HG03045 (cell line): ENCODE measurements at regions not wholly inside any gene's neighbourhood (a gene's known extent, or its start where the extent isn't known, plus 50 kb on each side); places are given as distances from the start of the nearest gene placed in this dataset.
"Not testable (repeated sequence)": the region's sequence is repeated elsewhere in the genome, so short reads cannot be mapped to it uniquely, and the experiment has no call there.

ENCODE experiments used
- ATAC-seq: cut with Tn5 transposase; IDR thresholded peaks from one replicate; pipeline ENCODE4 v1.9.1; 2021; ENCODE audit warnings: mild to moderate bottlenecking, moderate library complexity; ENCODE audit not compliant: unreplicated experiment

DNA sequence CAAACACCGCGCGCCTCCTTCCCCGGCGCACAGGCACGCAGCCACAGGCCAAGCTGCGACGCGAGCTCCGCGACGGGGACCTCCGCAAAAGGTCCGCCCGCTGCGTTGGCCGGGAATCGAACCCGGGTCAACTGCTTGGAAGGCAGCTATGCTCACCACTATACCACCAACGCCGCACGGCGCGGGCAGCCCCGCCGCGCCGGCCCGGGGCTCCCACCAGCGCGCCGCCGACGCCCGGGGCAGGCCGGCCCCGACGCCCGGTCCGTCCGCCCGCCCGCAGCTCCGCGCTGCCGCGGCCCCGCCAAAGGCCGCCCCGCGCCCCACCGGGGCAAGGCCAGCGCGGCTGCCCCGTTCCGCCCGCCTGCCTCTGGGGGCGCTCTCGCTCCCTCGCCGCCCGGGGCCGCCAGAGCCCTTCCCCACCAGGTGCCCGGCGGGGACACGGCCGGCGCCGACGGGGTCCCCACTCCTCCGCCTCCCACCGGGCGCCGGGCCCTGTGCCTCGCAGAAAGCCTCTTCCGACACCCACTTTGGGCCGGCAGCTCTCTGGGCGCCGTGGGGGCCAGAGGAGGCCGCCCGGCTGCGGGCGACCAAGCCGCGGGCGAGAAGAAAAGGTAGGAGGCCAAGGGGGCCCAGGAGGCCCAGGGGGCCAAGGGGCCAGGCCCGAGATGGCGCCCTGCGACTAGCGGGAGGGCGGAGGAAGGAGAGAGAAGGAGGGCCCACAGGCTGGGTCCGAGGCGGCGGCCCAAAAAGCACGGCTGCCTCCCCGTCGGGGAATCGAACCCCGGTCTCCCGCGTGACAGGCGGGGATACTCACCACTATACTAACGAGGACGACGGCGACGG lies 50.2 kb upstream of the FCGR2A start:
- ATAC-seq: peak; percentile 21

DNA sequence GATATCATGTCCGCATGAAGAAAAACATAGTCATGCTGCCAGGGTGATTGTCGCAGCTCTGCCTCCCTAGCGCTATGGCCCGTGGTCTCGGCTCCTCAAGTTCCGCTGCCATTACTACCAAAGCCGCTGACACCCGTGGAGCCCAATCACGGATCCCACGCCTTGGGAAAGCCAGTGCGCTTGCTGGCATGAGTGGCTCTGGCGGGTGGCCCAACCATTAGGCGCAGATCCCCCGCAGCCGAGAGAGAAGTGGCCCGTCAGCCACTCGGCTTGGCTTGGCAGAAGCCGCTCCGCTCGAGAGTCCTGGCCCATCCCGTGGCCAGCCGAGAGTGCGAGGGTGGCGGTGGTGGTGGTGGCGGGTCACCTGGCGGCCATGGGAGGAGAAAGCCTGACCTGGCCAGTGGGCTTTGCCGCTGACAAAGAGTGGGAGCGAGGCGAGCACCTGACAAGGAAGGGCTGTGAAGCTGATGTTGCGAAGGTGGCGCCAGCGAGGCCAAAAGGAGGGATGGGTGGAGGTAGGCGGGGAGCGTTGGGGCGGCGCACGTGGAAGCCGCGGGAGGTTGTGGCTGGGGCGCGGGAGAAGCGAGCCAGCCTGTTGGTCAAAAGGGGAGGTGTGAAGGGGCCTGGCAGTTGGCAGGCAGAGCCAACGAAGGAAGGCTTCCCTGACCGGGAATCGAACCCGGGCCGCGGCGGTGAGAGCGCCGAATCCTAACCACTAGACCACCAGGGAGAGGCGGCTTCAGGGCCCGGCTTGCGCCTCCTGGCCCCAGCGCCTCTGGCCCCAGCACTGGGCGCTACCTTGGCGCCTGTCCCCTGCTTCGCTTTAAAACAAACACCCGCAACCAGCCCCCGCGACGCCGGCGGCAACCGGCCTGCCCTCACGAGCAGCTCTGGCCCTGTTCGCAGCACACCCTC lies 51.0 kb upstream of the FCGR2A start:
- ATAC-seq: peak; percentile 52

DNA sequence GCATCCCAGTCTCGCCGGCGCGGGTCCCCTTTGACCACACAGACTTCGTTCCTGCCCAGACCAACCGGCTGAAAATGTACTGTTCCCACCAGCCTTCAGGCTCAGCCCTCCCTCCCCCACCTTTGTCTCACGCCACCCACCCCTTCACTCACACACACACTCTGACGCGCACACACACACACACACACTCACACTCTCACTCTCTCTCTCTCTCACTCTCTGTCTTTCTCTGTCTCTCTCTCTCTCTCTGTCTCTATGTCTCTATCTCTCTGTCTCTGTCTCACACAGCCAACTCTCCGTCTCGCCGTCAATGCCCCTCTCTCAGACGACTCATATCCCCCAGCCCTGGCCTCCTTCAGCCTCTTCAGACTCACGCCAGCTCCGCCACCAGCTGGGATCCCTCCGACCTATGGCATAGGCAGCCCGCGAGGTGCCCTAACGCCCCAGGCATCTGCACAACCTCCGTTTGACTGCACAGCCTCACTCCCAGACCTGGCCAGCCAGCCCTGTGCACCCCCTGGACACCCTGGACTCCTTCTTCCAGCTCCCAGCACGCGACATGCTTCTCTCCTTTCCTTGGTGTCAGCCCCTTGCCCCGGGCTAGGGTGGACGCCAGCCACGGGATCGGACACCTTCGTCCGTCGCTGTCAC lies 53.4 kb upstream of the FCGR2A start:
- not testable (repeated sequence) for ATAC-seq

DNA sequence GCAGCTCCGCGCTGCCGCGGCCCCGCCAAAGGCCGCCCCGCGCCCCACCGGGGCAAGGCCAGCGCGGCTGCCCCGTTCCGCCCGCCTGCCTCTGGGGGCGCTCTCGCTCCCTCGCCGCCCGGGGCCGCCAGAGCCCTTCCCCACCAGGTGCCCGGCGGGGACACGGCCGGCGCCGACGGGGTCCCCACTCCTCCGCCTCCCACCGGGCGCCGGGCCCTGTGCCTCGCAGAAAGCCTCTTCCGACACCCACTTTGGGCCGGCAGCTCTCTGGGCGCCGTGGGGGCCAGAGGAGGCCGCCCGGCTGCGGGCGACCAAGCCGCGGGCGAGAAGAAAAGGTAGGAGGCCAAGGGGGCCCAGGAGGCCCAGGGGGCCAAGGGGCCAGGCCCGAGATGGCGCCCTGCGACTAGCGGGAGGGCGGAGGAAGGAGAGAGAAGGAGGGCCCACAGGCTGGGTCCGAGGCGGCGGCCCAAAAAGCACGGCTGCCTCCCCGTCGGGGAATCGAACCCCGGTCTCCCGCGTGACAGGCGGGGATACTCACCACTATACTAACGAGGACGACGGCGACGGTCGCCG lies 57.4 kb upstream of the FCGR2A start:
- ATAC-seq: not testable (repeated sequence)

DNA sequence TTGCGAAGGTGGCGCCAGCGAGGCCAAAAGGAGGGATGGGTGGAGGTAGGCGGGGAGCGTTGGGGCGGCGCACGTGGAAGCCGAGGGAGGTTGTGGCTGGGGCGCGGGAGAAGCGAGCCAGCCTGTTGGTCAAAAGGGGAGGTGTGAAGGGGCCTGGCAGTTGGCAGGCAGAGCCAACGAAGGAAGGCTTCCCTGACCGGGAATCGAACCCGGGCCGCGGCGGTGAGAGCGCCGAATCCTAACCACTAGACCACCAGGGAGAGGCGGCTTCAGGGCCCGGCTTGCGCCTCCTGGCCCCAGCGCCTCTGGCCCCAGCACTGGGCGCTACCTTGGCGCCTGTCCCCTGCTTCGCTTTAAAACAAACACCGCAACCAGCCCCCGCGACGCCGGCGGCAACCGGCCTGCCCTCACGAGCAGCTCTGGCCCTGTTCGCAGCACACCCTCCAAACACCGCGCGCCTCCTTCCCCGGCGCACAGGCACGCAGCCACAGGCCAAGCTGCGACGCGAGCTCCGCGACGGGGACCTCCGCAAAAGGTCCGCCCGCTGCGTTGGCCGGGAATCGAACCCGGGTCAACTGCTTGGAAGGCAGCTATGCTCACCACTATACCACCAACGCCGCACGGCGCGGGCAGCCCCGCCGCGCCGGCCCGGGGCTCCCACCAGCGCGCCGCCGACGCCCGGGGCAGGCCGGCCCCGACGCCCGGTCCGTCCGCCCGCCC lies 58.1 kb upstream of the FCGR2A start:
- ATAC-seq: peak; percentile 43

DNA sequence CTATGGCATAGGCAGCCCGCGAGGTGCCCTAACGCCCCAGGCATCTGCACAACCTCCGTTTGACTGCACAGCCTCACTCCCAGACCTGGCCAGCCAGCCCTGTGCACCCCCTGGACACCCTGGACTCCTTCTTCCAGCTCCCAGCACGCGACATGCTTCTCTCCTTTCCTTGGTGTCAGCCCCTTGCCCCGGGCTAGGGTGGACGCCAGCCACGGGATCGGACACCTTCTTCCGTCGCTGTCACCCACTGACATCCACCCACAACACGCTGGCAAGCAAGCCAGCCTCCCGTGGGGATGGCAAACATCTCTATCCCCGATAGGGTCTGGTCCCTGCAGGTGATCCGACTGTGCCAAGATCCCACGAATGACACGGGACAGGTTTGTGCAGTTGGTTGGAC lies 60.5 kb upstream of the FCGR2A start:
- ATAC-seq: not testable (repeated sequence)

DNA sequence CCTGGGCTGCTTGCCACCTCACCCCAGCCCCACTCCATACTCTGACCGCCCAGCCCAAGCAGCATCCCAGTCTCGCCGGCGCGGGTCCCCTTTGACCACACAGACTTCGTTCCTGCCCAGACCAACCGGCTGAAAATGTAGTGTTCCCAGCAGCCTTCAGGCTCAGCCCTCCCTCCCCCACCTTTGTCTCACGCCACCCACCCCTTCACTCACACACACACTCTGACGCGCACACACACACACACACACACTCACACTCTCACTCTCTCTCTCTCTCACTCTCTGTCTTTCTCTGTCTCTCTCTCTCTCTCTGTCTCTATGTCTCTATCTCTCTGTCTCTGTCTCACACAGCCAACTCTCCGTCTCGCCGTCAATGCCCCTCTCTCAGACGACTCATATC lies 61.0 kb upstream of the FCGR2A start:
- ATAC-seq: not testable (repeated sequence)

DNA sequence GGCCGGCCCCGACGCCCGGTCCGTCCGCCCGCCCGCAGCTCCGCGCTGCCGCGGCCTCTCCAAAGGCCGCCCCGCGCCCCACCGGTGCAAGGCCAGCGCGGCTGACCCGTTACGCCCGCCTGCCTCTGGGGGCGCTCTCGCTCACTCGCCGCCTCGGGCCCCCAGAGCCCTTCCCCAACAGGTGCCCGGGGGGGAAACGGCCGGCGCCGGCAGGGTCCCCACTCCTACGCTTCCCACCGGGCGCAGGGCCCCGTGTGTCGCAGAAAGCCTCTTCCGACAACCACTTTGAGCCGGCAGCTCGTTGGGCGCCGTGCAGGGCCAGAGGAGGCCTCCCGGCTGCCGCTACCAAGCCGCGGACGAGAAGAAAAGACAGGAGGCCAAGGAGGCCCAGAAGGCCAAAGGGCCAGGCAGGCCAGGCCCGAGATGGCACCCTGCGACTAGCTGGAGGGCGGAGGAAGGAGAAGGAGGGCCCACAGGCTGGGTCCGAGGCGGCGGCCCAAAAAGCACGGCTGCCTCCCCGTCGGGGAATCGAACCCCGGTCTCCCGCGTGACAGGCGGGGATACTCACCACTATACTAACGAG lies 64.9 kb upstream of the FCGR2A start:
- peak; percentile 45 for ATAC-seq

DNA sequence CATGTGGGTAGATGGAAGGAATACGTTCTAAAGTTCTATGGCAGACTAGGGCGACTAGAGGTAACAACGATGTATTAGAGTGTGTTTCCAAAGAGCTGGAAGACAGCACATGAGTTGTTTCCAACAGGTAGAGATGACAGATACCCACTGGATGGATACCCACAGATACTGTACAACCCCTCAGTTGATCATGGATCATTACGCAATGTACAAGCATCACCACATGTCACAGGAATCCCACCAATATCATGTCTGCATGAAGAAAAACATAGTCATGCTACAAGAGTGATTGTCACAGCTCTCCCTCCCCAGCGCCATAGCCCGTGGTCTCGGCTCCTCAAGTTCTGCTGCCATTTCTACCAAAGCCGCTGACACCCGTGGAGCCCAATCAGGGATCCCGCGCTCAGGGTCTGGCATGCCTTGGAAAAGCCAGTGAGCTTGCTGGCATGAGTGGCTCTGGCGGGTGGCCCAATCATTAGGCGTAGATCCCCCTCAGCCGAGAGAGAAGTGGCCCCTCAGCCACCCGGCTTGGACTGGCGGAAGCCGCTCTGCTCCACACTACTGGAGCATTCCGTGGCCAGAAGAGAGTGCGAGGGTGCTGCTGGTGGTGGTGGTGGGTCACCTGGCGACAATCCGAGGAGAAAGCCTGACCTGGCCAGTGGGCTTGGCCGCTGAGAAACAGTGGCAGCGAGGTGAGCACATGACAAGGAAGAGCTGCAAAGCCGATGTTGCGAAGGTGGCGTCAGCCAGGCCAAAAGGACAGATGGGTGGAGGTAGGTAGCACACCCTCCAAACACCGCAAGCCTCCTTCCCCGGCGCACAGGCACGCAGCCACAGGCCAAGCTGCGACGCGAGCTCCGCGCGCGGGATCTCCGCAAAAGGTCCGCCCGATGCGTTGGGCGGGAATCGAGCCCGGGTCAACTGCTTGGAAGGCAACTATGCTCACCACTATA lies 65.7 kb upstream of the FCGR2A start:
- ATAC-seq: no peak

DNA sequence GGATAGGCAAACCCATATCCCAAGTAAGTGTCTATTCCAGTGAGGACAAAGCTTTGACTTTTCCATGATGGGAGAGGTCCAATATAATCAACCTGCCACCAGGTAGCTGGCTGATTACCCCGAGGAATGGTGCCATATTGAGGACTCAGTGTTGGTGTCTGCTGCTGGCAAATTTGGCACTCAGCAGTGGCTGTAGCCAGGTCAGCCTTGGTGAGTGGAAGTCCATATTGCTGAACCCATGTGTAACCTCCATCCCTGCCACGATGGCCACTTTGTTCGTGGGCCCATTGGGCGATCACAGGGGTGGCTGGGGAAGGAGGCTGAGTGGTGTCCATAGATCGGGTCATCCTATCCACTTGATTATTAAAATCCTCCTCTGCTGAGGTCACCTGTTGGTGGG lies 65.5 kb upstream of the CFAP126 start:
- ATAC-seq: not testable (repeated sequence)

DNA sequence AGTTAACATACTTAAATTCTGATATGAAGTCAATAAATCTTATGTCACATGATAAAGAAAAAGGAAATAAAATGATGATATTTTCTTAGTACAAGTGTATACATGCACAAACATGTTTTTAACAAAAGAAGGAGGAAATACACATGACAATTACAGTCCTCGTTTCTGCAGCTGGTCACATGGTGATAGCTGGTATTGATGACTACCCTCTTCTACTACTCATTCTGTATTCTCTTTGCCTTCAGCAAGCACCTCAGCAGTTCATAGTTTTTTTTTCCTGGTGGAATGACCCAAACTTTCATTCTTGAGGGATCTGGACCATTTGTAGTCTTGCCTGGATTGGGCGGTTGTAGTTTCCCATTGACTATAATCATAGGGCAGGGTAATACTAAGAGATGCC lies 64.4 kb upstream of the CFAP126 start:
- no peak for ATAC-seq

DNA sequence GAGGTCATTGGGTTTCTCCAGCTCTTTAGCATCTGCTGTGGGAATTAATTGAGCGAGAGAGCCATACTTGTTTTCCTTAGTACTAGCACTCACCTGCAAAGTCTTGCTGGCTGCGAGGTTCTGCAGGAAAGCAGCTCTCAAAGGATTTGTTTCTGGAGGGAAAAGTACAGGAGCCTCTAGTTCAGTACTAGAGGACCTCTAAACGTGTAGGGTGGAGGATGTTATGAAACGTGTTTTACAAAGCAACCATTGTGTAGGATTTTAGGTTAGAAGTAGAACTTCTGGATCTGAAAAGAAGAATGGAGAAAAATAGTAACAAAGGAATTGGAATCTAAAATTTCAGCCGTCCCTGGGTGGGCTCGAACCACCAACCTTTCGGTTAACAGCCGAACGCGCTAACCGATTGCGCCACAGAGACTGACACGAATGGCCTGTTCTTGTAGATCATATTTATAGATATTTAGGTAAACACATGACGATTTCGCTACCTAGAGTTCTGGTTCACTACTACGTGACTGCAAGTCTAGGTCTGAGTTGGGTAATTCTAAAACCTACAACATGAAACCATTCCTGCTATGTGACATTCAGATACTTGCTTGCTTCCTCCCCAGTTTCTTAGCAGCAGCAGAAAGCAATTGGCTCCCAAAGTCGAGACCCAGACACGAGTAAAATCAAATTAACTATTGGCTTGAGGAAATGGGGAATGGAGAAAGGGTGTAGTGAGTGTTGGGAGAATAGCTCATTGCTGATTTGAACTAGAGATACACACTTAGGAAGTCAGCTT lies 60.2 kb upstream of the CFAP126 start:
- peak; percentile 55 for ATAC-seq

DNA sequence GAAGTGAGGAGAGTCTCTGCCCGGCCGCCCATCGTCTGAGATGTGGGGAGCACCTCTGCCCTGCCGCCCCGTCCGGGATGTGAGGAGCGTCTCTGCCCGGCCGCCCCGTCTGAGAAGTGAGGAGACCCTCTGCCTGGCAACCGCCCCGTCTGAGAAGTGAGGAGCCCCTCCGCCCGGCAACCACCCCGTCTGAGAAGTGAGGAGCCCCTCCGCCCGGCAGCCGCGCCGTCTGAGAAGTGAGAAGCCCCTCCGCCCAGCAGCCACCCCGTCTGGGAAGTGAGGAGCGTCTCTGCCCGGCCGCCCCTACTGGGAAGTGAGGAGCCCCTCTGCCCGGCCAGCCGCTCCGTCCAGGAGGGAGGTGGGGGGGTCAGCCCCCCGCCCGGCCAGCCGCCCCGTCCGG lies 55.2 kb upstream of the CFAP126 start:
- not testable (repeated sequence) for ATAC-seq

DNA sequence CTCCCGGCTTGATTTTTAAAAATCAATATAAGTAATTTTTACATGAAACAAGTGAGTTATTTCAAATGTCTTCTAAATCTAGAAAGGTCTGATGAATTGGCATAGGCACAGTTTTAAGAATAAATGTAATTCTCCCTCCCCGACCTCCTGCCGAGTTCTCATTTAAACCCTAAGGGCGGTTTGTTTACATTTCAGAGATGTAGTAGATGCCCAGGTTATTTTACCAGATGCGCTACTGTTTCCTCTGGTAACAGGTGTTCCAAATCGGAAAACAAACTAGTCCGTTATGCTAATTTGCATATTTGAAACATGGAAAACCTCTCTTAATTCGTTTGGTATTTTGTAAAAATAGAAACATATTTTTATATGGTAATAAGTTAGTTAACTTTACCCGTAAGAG lies 53.8 kb upstream of the CFAP126 start:
- ATAC-seq: no peak

DNA sequence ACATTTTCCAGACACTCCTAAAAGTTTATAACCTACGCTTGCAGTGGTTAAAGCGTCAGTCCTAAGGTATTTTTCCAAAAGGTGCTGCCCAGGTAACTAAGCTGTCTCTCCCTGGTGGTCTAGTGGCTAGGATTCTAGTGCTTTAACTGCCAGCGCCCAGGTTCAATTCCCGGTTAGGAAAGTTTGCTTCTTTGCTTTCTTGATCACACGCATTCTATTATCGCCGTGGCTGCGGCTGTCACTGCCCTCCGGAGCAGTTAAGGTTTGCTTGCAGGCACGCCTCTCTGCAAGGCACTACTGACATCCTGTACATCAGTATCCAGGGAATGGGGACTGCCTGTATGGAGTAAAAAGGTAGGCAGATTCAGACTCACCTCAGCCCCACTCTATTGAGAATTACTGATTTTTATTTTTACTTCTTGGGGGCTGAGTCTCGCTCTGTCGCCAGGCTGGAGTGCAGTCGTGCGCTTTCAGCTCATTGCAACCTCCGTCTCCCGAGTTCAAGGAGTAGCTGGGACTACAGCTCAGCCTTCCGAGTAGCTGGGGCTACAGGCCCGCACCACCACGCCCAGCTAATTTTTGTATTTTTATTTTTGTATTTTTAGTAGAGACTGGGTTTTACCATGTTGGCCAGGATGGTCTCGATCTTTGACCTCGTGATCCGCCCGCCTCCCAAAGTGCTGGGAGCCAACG lies 53.2 kb upstream of the CFAP126 start:
- ATAC-seq: no peak

DNA sequence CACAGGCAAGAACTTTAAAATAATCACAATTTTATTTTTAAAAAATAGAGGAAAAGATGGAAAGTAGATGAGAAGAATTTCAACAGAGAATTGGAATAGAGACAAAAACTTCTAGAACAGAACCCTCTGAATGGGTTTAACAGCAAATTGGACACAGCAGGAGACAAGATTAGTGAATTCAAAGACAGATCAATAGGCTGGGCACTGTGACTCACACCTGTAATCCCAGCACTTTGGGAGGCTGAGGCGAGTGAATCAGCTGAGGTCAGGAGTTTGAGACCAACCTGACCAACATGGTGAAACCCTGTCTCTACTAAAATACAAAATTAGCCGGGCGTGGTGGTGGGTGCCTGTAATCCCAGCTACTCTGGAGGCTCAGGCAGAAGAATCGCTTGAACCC lies 49.9 kb upstream of the CFAP126 start:
- ATAC-seq: not testable (repeated sequence)
